GM19239 (cell line): ENCODE measurements at regions not wholly inside any gene's neighbourhood (a gene's known extent, or its start where the extent isn't known, plus 50 kb on each side); places are given as distances from the start of the nearest gene placed in this dataset.
A peak's percentile ranks its signal among the peaks of the same experiment; 100 is the strongest.
"Not testable (repeated sequence)": the region's sequence is repeated elsewhere in the genome, so short reads cannot be mapped to it uniquely, and the experiment has no call there.

Experiments used
- DNase-seq: peaks from one replicate; pipeline ENCODE4 v3.0.0; 2011; ENCODE audit warnings: low spot score; ENCODE audit not compliant: insufficient read length
- FAIRE-seq: peaks from 2 replicates; lab custom pipeline; 2011; peaks lifted over from hg19 to GRCh38; lab: Jason Lieb, UNC

DNA sequence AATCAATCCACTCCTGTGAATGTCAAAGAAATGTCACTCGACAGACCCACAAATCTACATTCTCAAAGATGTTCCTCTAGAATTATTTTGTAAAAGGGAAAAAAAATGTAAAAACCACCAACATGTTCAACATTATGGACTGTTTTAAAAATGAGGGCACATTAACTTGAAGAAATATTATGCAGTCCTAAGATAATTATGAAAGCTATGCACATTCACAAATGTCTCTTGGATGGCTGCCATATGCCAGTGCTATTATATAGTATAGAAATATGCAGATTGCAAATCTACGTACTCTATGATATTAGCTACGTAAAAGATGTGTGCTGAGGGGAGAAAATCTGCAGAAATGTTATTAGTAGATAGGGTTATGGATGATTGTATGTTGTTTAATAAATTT is 334.2 kb downstream of the BMP4 start:
- FAIRE-seq: no peak

DNA sequence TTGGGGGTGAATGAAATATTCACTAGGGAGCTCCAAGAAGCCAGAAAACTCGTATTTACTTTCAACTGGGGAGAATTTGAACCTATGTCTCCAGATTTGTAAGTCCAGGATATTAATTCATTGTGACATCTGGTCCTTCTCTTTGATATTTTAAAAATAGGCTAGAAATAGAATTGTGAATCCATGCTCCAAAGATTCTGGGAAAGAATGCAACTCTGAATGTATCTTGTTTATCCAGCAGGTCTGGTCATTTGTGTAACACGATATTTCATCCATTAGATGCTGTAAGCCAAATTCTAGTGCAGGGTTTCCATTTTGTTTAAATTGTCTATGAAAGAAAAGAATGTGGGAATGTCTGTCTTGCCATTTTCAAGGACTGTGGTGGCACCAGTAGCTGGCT is 334.7 kb downstream of the BMP4 start:
- FAIRE-seq (no peak), DNase-seq (no peak)

More for the DNA sequence above, 334.2 kb downstream of the BMP4 start:
- no peak for DNase-seq

DNA sequence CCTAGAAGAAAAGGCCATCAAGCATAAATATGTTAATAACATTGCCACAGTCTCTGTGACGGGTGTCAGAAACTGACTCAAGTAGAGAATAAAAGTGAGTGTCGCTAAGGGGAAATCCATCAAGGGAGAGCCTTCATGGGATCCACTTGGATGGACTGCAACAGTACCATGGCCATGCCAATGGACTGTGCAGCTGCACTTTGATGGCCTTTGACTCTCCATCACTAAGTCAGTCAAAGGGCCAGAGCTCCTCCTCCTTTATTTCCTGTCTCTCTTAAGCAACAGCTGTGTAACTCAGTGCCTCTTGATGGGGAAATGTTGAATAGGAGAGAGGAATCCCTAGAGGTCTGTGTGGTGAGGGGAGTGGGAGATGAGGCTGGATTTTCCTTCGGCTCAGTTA is 335.2 kb downstream of the BMP4 start:
- DNase-seq (no peak), FAIRE-seq (peak; percentile 83)

DNA sequence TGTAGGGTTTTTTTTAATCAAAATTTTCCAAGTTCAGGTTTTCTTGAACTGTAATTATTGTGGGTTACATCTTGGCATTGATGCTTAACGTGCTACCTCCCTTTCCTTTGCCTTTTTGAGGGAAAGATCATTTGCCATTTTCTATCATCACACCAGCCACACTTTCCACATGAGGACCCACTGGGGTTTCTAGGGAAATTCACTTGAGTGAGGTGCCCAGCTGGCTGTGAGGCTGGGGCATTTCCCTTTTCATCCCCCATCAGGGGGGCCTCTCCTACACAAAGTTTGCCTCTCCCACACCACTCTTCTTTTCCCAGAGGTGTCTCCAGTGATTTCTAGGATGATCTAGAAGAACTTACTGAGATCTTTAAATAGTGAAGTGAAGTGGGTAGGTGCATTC is 335.7 kb downstream of the BMP4 start:
- FAIRE-seq (no peak), DNase-seq (no peak)

DNA sequence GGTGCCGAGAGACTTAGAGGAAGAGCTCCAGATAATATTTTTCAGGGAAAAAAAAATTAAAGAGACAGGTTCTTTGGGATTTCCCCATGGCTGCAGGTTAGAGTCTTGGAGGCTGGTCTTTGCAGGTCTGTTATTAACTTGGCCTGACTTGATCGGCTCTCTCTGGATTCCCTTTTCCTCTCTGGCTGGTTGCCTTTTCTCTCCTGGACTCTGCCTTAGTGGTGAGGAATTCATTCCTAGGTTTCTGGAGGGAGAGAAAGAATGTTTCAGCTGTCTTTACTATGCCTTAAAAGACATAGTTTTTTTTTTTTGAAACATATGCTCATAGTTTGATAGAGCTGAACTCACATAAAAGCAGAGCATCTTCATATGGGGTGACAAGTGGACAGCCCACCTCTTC is 336.3 kb downstream of the BMP4 start:
- DNase-seq (no peak), FAIRE-seq (no peak)

DNA sequence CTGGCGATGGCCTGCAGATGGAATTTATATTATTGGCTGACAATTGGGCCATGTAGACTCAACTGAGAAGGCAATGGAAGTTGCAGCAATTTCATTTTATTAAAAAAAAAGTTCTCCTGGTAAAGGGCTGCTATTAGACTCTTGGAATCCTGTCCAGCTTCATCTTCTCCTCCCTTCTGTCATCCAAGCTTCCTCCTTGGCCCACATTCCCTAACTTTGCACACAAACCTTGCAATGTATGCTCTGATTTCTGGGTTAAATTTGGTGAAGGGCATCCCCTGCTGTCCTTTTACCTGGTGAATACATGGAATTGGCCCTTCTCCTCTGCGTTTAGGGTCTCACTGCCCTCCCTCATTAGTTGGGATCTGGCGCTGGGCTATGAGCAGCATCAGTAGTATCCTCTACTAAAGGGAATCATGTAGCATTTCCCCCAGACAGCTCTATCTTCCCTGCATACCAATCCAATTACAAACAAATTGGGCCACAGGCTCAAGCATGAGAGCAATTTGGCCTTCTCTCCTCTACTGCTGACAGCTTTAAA is 336.9 kb downstream of the BMP4 start:
- FAIRE-seq (peak; percentile 21), DNase-seq (no peak)

DNA sequence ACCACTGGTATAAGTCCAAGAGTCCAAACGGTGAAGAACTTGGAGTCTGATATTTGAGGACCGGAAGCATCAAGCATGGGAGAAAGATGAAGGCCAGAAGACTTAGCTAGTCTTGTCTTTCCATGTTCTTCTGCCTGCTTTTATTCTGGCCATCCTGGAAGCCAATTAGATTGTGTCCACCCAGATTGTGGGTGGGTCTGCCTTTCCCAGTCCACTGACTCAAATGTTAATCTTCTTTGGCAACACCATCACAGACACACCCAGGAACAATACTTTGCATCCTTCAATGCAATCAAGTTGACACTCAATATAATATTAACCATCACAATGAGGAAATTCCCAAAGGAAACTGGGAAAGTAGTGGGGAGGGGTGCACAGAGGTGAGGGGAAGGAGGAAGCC is 340.1 kb downstream of the BMP4 start:
- DNase-seq, FAIRE-seq: not testable (repeated sequence)

DNA sequence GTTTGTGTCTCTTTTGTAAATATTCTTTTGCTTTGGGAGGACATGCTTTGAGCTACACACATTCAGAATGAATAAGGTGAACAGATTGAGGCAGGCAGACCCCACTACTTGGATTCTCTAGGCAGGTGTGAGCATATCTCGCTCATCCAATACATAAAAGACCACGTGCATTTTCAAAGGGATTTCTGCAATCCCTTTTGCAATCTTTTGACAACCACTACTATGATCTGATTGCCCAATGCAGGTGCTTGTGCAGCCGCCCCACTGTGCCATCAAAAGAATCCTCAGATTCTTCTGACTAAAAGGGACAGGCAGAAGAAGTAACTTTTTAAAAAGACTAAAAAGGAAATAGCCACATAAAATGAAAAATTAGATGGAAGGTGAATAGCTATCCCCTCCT is 341.4 kb downstream of the BMP4 start:
- DNase-seq (no peak), FAIRE-seq (no peak)

DNA sequence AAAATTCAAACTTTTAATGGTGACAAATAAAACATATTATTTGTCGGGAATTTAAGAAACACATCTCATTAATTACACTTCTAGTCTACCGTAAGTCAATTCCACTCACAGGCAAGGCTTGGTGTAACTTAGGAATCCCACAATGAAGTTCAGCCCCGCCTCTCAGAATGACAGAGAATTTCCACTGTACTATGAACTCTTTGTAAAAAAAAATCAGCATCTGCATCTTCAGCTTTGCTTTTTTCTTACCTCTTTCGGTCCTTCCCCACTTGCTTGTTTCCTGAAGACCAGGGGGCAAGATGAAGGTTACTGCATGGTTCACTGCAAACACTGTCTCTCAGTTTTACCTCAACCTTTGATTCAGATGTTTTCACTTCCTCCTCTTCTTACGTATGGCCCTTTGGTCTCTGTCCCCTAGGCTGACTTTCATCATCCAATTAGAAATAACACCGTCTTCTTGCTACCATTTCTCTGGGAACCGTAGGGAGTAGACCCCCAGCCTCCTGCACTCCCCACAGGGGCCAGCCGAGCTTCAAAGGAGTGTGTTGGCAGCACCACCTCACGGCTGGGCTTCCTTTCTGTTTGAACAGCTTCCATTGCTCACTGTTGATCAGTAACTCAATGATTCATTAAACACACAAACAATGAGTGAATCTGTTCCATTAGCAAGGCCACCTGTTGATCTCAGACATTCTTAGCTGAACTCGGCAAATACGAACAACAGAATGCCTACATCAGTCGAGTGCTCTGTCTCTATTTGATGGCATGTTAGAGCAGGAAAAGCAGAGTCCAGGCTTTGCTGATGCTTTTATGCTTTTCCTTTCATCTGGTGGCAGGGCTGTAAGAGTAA is 343.0 kb downstream of the BMP4 start:
- DNase-seq: peak; percentile 44
- FAIRE-seq: peak; percentile 100

DNA sequence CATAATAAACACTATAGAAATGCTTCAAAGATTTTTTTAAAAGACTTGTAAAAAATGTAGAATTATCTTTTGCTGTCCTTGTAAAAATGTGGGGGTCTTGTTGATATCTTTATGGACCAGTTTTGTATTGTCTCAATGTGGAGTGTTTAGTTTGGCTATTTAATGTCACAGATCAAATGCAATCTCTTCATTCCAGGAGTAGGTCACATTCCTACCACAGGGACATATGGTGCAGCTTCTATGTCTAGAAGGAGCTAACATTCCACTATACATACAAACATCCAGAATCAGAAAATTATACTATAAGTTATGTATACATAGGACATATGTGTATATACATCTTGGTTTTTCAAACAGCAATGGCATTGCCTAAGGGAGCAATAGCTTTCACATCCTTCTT is 345.7 kb downstream of the BMP4 start:
- no peak for DNase-seq

DNA sequence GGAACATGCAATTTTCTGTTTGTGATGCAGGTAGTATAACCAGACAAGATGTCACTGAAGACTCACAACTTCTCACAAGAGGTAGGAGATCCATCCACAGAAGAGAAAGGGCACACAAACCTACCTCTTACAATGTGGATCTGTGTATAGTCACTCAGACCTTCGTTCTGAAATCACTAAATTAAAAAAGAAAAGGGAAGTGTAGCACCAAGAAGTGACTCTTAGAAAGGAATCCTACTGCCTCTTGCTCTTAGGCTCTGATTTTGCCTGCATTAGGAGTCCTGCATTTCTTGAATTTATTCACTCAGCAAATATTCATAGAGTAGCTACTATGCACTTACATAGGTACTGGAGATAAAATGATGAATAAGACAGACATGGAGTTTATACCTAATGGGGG is 347.6 kb downstream of the BMP4 start:
- FAIRE-seq: peak; percentile 64
- DNase-seq: no peak

More for the DNA sequence above, 345.7 kb downstream of the BMP4 start:
- FAIRE-seq: no peak

DNA sequence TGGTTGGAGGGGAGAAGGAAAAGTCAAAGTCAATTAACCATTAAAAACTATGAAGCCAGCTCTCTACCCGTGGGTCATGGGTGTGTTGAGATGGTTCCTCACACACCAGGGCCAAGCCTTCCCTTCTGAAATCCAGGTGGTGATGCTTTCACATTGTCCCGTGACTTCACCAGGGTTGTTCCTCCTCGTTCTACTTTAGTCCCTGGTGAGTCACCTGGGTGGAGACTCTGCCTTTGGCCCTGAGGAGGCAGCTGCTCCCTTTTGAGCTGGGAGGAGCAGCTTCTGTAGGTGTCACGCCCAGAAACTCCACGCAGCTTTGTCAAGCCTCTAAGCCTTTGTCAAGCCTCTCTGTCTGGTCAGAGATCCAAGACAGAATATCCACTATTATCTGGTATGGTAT is 348.3 kb downstream of the BMP4 start:
- DNase-seq (peak; percentile 13), FAIRE-seq (peak; percentile 37)

DNA sequence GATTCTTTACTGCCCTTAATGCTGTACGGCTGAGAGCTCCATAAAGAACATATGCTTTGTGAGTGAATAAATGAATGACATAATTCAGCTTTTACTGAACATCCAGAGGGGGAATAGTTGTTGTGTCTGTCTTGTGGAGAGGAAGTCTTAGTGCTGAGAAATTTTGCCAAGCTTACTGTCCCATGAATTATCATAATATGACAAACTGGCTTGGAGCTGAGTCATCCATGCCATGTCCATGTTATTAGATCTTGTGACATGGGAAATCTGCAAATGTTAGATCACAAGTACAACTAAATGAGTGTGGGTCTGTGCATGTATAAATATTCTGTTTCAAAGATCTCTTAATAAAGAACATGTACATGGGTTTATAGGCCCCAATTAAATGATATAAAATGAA is 350.4 kb downstream of the BMP4 start:
- no peak for DNase-seq
- FAIRE-seq: peak; percentile 74

DNA sequence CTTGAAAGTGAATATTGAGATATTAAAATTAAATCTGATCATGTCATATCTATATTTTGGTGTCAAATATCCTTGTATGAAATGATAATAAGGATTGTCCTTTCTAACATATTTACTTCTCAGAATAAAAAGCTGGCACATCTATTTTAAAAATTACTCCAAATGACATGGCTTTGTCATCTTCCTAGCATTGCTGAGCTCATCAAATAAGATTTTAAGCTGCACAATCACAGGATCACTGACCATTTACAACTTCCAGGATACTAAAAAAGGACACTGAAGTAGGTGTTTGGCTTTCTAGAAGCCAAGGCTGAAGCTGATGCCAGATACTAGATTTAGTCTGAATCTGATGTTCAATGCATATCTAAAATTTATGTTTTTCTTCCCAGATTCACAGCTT is 351.1 kb downstream of the BMP4 start:
- DNase-seq (no peak), FAIRE-seq (no peak)

DNA sequence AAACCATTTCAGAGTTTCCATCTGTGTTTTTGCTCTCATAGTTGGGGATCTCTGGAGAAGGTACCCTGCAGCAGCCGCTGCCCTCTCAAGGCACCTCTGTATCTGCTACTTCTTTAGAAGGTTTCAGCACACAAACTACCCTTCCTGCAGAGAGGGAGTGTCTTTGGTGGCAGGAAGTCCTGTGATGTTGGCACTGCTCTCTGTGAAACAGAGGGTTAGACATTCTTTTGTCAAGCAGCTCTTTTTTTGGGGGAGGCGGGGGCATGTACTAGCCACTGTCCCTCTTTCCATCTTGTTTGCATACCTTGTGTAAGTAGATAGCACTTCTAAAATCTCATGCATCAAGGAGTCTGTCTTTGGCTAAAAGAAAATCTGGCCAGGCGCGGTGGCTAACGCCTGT is 352.6 kb downstream of the BMP4 start:
- FAIRE-seq: peak; percentile 33

DNA sequence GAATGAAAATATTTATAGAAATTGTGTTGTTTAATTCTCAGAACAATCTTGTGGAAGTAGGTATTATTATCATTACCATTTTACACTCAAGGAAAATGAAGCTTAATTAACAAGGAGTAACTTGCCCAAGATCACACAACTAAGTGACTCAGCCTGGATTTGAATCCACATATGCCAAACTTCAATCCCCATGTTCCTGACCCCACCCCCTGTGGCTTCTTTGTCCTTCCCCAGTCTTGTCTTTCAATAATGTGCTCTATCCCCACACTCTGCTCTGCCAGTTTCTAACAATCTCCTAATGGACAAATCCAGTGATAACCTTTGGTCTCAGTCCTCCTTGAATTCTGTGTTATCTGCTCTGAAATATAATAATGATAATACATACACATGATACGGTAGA is 355.2 kb downstream of the BMP4 start:
- DNase-seq (no peak), FAIRE-seq (no peak)

More for the DNA sequence above, 352.6 kb downstream of the BMP4 start:
- no peak for DNase-seq

DNA sequence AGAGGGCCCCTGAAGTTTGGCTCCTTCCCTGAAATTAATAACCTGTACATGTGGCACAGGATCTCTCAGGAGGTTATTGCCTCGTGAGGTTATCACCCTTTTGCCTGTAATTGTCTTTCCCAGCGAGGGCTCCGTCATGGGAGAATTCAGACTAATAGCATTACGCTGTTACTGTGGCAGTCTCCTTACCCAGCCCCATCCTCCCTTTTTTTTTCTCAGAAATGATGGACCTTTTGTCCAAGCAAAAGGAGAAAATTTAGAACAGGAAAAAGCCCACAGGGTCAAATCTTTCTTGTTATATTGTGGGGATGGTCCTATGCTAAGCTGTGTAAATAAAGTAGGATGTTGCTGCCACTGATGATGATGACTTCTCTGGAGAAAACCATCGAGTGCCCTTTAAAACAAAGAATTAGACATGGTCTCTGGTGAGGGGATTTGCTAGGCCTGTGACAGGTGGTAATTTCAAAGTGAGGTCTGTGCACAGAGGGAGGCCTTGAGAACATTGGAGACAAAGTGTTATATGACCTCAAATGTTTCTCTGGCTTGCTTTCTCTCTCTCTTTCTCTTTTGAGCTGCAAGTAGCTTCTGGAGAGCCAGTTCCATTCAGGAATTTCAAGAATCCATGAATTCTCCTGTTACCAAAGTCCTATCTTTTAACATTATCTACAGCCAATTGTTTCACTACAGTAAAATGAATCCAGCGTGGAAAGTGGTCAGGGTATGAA is 357.2 kb downstream of the BMP4 start:
- DNase-seq (no peak), FAIRE-seq (no peak)

DNA sequence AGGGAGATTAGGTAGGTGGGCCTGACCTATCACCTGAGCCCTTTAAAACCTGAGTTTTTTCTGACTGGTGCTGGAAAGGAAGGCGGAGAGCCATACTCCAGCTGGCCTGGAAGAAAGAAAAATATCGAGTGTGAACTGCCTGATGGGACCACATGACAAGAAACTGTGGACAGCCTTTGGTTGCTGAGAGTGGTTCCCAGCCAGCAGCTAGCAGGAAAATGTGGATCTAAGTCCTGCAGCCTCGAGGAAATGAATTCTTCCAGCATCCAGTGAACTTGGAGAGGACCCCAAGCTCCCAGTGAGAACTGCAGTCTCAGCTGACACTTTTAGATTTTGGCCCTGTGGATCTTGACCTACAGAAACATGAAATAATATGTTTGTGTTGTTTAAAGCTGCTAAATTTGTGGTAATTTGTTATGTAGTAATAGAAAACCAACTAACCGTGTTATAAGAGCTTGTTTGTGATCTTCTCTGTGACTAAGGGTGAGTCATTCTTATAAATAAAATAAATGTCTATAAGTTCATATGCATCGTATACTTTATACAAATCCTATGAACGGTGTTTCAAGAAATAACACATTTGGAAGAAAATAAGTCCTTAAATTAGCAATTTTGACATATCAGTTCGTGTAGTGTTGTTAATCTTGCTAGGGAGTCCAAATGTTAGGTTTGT is 359.6 kb downstream of the BMP4 start:
- no peak for FAIRE-seq
- no peak for DNase-seq

DNA sequence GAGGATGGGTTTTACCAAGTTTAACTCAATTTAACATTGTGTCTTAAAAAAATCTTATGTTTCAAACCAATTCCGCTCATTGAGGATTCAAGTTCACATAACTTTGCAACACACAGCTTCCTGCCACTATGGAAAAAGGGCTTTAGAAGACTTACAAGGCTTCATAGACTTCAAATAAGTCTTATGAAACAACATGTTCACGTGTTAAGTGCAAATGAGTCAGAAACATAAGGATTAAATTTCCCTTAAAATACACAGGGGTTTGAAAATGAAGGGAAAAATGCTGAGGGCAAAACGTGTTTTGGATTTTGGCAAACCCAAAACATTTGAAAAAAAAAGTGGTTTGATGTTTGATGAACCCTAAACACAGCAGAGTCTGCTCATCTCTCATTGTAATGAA is 364.8 kb downstream of the BMP4 start:
- FAIRE-seq (no peak), DNase-seq (no peak)

DNA sequence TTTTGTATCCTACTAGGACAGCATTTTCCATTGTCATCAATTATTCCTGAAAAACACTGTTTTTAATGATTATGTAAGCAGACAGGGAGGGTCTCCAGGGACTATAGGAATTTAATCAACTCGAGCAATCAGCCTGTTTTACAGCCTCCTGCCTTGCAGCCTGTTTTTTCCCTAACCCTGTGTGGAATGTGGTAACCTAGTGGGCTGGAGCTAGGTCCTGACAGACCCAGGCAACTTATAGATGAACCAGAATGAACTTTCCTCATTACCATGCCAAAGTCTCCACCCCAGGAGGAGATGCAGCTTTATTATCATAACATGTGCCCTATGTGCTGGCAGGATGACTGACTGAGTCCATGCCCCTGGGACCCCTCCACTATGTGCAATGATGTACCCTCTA is 375.1 kb downstream of the BMP4 start:
- DNase-seq (no peak), FAIRE-seq (no peak)
